Right atrium auricular region (tissue), 2 donors: ENCODE measurements at regions not wholly inside any gene's neighbourhood (a gene's known extent, or its start where the extent isn't known, plus 50 kb on each side); places are given as distances from the start of the nearest gene placed in this dataset.

Experiments
- DNase-seq: peaks from one replicate; pipeline ENCODE4 v3.0.0-alpha.2; 2019; ENCODE audit warnings: low spot score
- H3K27ac ChIP-seq, 2 donors: fragments of 200-600 bp; sonication (generic); 1 replicate in 1 of 2; 2 replicates in 1 of 2; pipeline ENCODE4 v1.5.1; 2016 to 2019
- H3K27me3 ChIP-seq, 2 donors: fragments of 200-600 bp; sonication (generic); one replicate each; pipeline versions ENCODE4 v1.5.1 to v1.6.0; 2017 to 2019
- H3K36me3 ChIP-seq: fragments of 200-600 bp; sonication (generic); one replicate; pipeline ENCODE4 v1.5.1; 2016
- H3K4me1 ChIP-seq, 2 donors: fragments of 200-600 bp; sonication (generic); one replicate each; pipeline versions ENCODE4 v1.5.1 to v1.6.0; 2017 to 2019
- H3K4me3 ChIP-seq, 2 donors: fragments of 200-600 bp; sonication (generic); 1 replicate in 1 of 2; 2 replicates in 1 of 2; pipeline ENCODE4 v1.5.1; 2017 to 2019; ENCODE audit warnings: mild to moderate bottlenecking in 1 of 2, moderate library complexity in 1 of 2
- H3K9me3 ChIP-seq, 2 donors: fragments of 200-600 bp; sonication (generic); one replicate each; pipeline ENCODE4 v1.5.1; 2019
- TF ChIP-seq, protein P1 (sequence below), 2 donors: fragments of 200-600 bp; sonication (generic); IDR thresholded peaks; one replicate each; pipeline ENCODE4 v1.5.1; 2019; ENCODE audit warnings: antibody characterized with exemption in 2 of 2

DNA sequence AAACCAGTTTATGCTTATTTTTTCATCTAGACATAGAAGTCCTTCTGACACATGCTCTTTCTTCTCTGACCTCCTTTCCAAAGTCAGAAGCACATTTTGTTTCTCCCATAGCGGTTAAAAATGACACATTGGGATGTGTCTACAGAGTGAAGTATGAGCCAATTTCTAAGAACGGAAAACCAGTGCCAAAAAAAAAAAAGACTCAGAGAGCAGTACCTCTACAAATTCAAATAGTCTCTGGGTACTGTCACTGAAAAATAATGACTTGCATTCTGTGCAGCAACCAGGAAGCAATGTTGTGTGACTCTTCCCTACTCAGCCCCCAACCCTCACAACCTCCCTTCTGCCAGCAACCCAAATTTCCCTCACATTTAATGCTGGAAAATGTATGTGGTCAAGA, 145.5 kb upstream of the PMFBP1 start:
- H3K36me3 ChIP-seq = no peaks in the 10 kb centered on the region
- DNase-seq = no peak
- H3K9me3 ChIP-seq = no peaks in the 10 kb centered on the region
- TF ChIP-seq, protein P1, sequence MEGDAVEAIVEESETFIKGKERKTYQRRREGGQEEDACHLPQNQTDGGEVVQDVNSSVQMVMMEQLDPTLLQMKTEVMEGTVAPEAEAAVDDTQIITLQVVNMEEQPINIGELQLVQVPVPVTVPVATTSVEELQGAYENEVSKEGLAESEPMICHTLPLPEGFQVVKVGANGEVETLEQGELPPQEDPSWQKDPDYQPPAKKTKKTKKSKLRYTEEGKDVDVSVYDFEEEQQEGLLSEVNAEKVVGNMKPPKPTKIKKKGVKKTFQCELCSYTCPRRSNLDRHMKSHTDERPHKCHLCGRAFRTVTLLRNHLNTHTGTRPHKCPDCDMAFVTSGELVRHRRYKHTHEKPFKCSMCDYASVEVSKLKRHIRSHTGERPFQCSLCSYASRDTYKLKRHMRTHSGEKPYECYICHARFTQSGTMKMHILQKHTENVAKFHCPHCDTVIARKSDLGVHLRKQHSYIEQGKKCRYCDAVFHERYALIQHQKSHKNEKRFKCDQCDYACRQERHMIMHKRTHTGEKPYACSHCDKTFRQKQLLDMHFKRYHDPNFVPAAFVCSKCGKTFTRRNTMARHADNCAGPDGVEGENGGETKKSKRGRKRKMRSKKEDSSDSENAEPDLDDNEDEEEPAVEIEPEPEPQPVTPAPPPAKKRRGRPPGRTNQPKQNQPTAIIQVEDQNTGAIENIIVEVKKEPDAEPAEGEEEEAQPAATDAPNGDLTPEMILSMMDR (IDR thresholded peaks at IDR 0.05) = no peak
- H3K4me3 ChIP-seq = no peak overlapping the region
- no peaks in the 10 kb centered on the region for H3K27me3 ChIP-seq
- no peak overlapping the region for H3K27ac ChIP-seq
- no peaks in the 10 kb centered on the region for H3K4me1 ChIP-seq

DNA sequence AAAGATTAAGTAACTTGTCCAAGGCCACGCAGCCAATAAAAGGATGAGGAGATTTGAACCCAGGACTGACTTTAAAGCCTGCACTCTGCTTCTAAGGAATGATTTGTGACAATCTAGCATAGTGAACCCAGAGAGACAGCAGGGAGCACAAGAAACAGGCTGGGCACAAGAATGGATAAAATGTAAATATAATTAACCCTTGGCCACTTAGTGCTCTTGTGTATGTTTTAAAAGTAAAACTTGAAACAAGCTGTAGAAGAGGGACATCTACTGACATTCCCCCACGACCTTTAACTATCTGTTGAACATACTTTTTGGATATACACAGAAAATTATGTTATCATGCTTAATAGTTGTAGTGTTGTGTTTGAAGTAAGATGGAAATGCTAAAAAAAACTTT, 141.9 kb upstream of the PMFBP1 start:
- Histone ChIP-seq H3K4me3 (no peak overlapping the region), H3K9me3 (peaks cover 0 to 4% of the 10 kb centered on the region in 2 donors), H3K27me3 (no peaks in the 10 kb centered on the region), H3K4me1 (no peaks in the 10 kb centered on the region), H3K27ac (no peak overlapping the region), H3K36me3 (no peaks in the 10 kb centered on the region)
- TF ChIP-seq, protein P1 (IDR thresholded peaks at IDR 0.05) = no peak
- DNase-seq = no peak

DNA sequence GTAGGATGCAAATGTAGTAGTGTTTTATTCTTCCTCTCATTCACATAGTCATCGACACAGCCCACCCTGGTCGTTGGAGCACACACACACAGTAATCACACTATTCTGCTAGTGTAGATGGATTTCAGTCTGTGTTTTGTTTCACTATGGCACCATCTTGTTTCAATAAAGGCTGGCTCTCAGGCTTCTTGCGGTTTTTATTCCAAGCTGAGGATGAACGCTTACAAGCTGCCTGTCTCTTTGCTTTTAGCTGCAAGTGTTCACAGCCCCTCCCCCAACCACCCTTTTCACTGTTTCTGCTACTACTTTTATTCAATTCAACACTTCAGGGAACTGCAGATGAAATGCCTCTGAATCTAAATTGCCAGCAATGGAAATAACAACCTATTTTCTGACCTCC, 140.9 kb upstream of the PMFBP1 start:
- DNase-seq = no peak
- TF ChIP-seq, protein P1 (IDR thresholded peaks at IDR 0.05) = no peak
- Histone ChIP-seq H3K36me3 (no peaks in the 10 kb centered on the region), H3K4me3 (no peak overlapping the region), H3K4me1 (no peaks in the 10 kb centered on the region), H3K27me3 (no peaks in the 10 kb centered on the region), H3K27ac (no peak overlapping the region), H3K9me3 (peaks cover 0 to 10% of the 10 kb centered on the region in 2 donors)

DNA sequence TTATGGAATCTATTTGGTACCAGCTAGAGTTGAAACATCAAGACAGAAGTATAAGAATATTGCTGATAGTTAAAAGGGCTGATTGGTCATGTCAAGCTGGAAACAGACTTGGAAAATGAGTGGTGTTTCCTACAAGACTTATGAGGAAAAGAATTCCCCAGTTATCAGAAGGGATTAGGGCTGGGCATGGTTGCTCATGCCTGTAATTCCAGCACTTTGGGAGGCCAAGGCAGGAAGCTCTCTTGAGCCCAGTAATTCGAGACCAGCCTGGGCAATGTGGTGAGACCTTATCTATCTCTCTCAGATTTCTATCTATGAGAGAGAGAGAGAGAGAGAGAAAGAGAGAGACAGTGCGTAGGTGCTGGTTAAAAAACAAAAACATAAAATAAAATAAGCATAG, 139.5 kb upstream of the PMFBP1 start:
- peaks cover 0 to 10% of the 10 kb centered on the region in 2 donors for H3K9me3 ChIP-seq
- H3K4me3 ChIP-seq = no peak overlapping the region
- H3K27me3 ChIP-seq = no peaks in the 10 kb centered on the region
- H3K36me3 ChIP-seq = no peaks in the 10 kb centered on the region
- no peaks in the 10 kb centered on the region for H3K4me1 ChIP-seq
- no peak for DNase-seq
- no peak overlapping the region for H3K27ac ChIP-seq
- TF ChIP-seq, protein P1 (IDR thresholded peaks at IDR 0.05) = no peak

DNA sequence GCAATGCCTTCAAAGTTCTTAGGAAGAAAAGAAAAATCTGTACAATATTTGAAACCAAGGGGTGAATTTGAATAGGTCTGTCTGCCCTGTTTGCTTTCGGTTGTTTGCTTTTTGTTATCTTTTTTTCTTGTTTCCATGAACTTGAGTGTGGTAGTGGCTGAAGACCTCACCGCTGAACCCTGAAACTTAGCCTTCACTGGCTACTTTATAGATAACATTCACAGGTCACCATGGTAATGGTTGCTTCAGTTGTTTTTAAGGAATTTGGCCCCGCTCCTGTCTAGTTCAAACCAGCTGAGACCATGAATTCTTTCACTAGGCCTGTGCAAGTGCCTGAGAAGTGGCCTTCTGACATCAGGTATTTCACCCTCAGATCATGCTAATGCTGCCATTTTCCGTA, 137.0 kb upstream of the PMFBP1 start:
- Histone ChIP-seq H3K27me3 (no peaks in the 10 kb centered on the region), H3K4me3 (no peak overlapping the region), H3K9me3 (peaks cover 0 to 16% of the 10 kb centered on the region in 2 donors), H3K4me1 (no peaks in the 10 kb centered on the region), H3K36me3 (no peaks in the 10 kb centered on the region), H3K27ac (no peak overlapping the region)
- TF ChIP-seq, protein P1 (IDR thresholded peaks at IDR 0.05) = no peak
- DNase-seq = no peak

DNA sequence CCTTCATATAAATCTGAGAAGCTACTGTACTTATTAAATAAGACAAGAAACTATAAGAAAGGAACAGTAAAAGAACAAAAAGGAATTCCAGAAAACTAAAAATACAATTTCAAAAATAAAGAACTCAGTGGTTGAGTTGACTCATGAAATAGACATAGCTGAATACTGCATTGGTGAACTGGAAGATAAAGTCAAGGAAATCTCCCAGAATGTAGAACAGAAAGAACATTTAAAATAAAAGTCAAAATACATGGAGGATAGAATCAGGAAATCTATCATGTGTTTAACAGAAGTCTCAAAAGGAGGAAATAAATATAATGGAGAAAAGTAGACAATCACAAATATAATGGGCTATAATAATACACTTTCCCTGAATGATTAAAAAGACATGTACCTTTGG, 136.4 kb upstream of the PMFBP1 start:
- no peaks in the 10 kb centered on the region for H3K36me3 ChIP-seq
- DNase-seq = no peak
- no peaks in the 10 kb centered on the region for H3K27me3 ChIP-seq
- H3K4me1 ChIP-seq = no peaks in the 10 kb centered on the region
- H3K27ac ChIP-seq = no peak overlapping the region
- no peak overlapping the region for H3K4me3 ChIP-seq
- TF ChIP-seq, protein P1 (IDR thresholded peaks at IDR 0.05) = no peak
- peaks cover 0 to 16% of the 10 kb centered on the region in 2 donors for H3K9me3 ChIP-seq
